GM23338 (cell line): ENCODE measurements at regions not wholly inside any gene's neighbourhood (a gene's known extent, or its start where the extent isn't known, plus 50 kb on each side); places are given as distances from the start of the nearest gene placed in this dataset. TPM values are rescaled to one million over a fixed set of nuclear protein-coding genes. Genes with fewer than 3 reads are reported as not detected.

Experiments
- small RNA-seq: library from RNA; depleted of rRNA; stranded (forward); fragments of <200 nt; gene quantifications from one replicate; pipeline ENCODE3, GENCODE V24; 2014; ENCODE audit warnings: low replicate concordance

Small RNA genes lying in the stretch of these regions (small RNA-seq; reads per million reads assigned to genes)
- gene RF00322: not detected
- gene RNU6-499P: not detected
